ENCODE measurements at regions not wholly inside any gene's neighbourhood (a gene's known extent, or its start where the extent isn't known, plus 50 kb on each side); places are given as distances from the start of the nearest gene placed in this dataset.

GRCh38 chr6:140874066-140874465 is 1258.7 kb upstream of the GJE1 start:
- H3K27ac ChIP-seq: no peak overlapping the region
- in situ Hi-C loops (cut with MboI; ENCODE audit: low sequenced_read_pairs in 4 of 4) (no loop called here), intact Hi-C loops (cut with DNase I; ENCODE audit: low total_unique reads) (no loop called here)
- no peak for DNase-seq
- no peaks in the 10 kb centered on the region for H3K36me3 ChIP-seq
- no peaks in the 10 kb centered on the region for H3K27me3 ChIP-seq
- no peaks in the 10 kb centered on the region for H3K9me3 ChIP-seq
- ATAC-seq: no peak
- TF ChIP-seq CTCF (IDR thresholded peaks at IDR 0.05 in 4 of 5, conservative IDR thresholded peaks at IDR 0.05 in 1 of 5) (no peak), POLR2A (IDR thresholded peaks at IDR 0.05) (no peak)
- no peaks in the 10 kb centered on the region for H3K4me1 ChIP-seq
- no peak overlapping the region for H3K4me3 ChIP-seq

- Histone ChIP-seq H3K4me1 (no peaks in the 10 kb centered on the region), H3K4me3 (no peak overlapping the region), H3K36me3 (no peaks in the 10 kb centered on the region), H3K9me3 (no peaks in the 10 kb centered on the region), H3K27me3 (no peaks in the 10 kb centered on the region), H3K27ac (no peak overlapping the region)
- DNase-seq (no peak), ATAC-seq (no peak)
- in situ Hi-C loops (cut with MboI; ENCODE audit: low sequenced_read_pairs in 4 of 4) (no loop called here), intact Hi-C loops (cut with DNase I; ENCODE audit: low total_unique reads) (no loop called here)
- no peak for TF ChIP-seq CTCF (IDR thresholded peaks at IDR 0.05 in 4 of 5, conservative IDR thresholded peaks at IDR 0.05 in 1 of 5)
- no peak for TF ChIP-seq POLR2A (IDR thresholded peaks at IDR 0.05)
Measured at GRCh38 chr6:140872885-140873284, 1259.8 kb upstream of the GJE1 start.

- Histone ChIP-seq H3K27ac (no peak overlapping the region), H3K4me1 (no peaks in the 10 kb centered on the region), H3K9me3 (no peaks in the 10 kb centered on the region), H3K36me3 (no peaks in the 10 kb centered on the region), H3K4me3 (no peak overlapping the region), H3K27me3 (no peaks in the 10 kb centered on the region)
- ATAC-seq: no peak
- DNase-seq: no peak
- intact Hi-C loops (cut with DNase I; ENCODE audit: low total_unique reads) (no loop called here), in situ Hi-C loops (cut with MboI; ENCODE audit: low sequenced_read_pairs in 4 of 4) (no loop called here)
- TF ChIP-seq POLR2A (IDR thresholded peaks at IDR 0.05): no peak
- TF ChIP-seq CTCF (IDR thresholded peaks at IDR 0.05 in 4 of 5, conservative IDR thresholded peaks at IDR 0.05 in 1 of 5): no peak
Measured at GRCh38 chr6:140871911-140872310, 1260.8 kb upstream of the GJE1 start.

GRCh38 chr6:140867336-140867735 is 1265.4 kb upstream of the GJE1 start:
- TF ChIP-seq CTCF (IDR thresholded peaks at IDR 0.05 in 4 of 5, conservative IDR thresholded peaks at IDR 0.05 in 1 of 5) (no peak), POLR2A (IDR thresholded peaks at IDR 0.05) (no peak)
- H3K27me3 ChIP-seq: no peaks in the 10 kb centered on the region
- DNase-seq: no peak
- no peak overlapping the region for H3K27ac ChIP-seq
- intact Hi-C loops (cut with DNase I; ENCODE audit: low total_unique reads) (no loop called here), in situ Hi-C loops (cut with MboI; ENCODE audit: low sequenced_read_pairs in 4 of 4) (no loop called here)
- H3K4me3 ChIP-seq: no peak overlapping the region
- no peaks in the 10 kb centered on the region for H3K36me3 ChIP-seq
- H3K9me3 ChIP-seq: no peaks in the 10 kb centered on the region
- H3K4me1 ChIP-seq: no peaks in the 10 kb centered on the region
- ATAC-seq: no peak

- no peak for TF ChIP-seq CTCF (IDR thresholded peaks at IDR 0.05 in 4 of 5, conservative IDR thresholded peaks at IDR 0.05 in 1 of 5)
- no peak for TF ChIP-seq POLR2A (IDR thresholded peaks at IDR 0.05)
- no peak for ATAC-seq
- H3K27ac ChIP-seq: peak overlapping the region in 3 of 4 donors; percentile 52 to 58 (median 57)
Measured at GRCh38 chr6:140858381-140858971, 1274.2 kb upstream of the GJE1 start.

More at GRCh38 chr6:140858381-140858971, 1274.2 kb upstream of the GJE1 start:
- intact Hi-C loops (cut with DNase I; ENCODE audit: low total_unique reads) (no loop called here), in situ Hi-C loops (cut with MboI; ENCODE audit: low sequenced_read_pairs in 4 of 4) (no loop called here)
- H3K4me1 ChIP-seq: peaks cover 4 to 16% of the 10 kb centered on the region in 2 donors
- no peak overlapping the region for H3K4me3 ChIP-seq
- H3K36me3 ChIP-seq: no peaks in the 10 kb centered on the region
- no peaks in the 10 kb centered on the region for H3K9me3 ChIP-seq
- DNase-seq: no peak
- no peaks in the 10 kb centered on the region for H3K27me3 ChIP-seq
